ENCODE measurements at regions not wholly inside any gene's neighbourhood (a gene's known extent, or its start where the extent isn't known, plus 50 kb on each side); places are given as distances from the start of the nearest gene placed in this dataset.

DNA sequence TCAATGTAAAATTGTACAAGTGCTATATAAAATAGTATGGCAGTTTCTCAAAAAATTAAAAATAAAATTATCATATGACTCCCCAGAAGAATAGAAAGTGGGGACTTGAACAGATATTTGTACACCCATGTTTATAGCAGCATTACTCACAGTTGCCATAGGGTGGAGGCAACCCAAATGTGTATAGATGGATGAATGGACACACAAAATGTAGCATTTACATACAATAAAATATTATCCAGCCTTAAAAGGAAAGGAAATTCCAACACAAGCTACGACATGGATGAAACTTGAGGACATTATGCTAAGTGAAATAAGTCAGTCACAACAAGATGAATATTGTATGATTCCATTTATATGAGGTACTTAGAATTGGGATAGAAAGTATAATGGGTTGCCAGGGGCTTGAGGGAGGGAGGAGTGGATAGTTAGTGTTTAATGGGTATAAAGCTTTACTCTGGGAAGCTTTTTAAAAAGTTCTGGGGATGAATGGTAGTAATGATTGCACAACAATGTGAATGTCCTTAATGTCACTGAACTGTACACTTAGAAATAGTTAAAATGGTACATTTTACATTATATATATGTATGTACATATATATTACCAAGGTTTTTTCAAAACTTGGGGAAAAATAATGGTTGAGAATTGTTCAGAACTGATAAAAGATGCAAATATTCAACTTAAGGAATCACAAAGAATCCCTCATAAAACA, 53.0 kb upstream of the ADORA3 start:
- DNase-seq = peak; percentile 13 to 20

DNA sequence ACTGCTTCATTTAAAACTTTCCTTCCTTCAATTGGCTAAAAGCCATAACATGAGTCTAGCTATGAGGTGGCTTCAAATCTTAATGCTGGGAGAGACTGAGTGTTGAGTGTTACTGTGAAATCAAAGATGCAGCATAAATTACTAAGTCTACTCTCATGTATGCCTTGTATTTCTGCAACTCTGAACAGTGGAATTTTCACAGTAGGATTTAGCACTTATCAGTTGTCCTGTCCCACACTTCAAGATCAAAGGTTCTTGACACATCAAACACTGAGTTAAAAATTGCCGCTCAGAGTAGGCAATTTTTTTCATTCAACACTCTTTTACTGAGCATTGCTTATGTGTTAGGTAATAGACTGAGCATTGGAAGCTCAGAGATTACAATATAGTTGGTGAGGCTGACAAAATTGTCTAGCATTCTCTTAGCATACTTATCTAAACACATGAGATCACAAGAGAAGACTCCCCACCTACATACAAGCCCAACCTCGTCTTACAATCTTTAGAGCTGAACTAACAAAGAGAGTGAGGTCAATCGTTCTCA, 56.4 kb upstream of the ADORA3 start:
- DNase-seq = no peak
- no peak for TF ChIP-seq GATA1 (IDR thresholded peaks at IDR 0.05; ENCODE audit: low read depth, low read length)
- no peak for TF ChIP-seq POLR2A (IDR thresholded peaks at IDR 0.05; ENCODE audit: low read length)

More for the DNA sequence above, 53.0 kb upstream of the ADORA3 start:
- no peak for TF ChIP-seq GATA1 (IDR thresholded peaks at IDR 0.05; ENCODE audit: low read depth, low read length)
- TF ChIP-seq POLR2A (IDR thresholded peaks at IDR 0.05; ENCODE audit: low read length) = no peak

DNA sequence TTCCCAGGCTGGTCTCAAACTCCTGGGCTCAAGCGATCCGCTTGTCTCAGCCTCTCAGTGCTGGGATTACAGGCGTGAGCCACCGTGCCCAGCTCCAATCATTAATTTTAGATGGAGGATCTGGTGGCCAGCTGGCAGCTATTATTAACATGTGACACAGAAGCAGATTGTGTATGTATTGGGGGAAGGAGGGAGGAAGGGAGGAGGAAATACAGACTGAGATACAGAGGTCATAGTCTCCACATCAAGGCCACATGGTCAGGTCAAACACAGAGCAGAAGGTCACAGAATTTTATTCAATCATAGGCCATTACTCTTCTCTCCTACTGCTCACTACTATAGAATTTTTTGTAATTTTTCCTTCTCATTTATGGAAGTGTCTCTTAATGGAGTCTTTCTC, 57.9 kb upstream of the ADORA3 start:
- DNase-seq = no peak
- TF ChIP-seq GATA1 (IDR thresholded peaks at IDR 0.05; ENCODE audit: low read depth, low read length) (no peak), POLR2A (IDR thresholded peaks at IDR 0.05; ENCODE audit: low read length) (no peak)

DNA sequence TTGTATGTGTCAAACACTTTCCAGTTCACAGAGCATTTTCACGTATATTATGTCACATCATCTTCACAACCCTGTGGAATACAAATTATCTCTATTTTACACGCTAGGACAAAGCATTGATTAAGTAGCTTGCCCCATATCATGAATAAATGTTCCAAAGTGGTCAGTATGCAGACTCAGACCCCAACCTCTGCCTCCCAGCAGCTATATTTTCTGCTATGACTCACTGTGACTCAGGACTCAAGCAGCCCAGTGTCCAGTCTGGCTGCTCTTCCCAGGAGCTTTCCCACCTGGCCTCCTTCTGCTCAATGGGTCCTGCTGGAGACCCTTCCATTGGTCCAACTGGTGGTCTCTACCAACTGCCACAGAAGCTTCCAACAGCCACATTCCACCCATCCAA, 56.0 kb upstream of the RAP1A start:
- no peak for TF ChIP-seq GATA1 (IDR thresholded peaks at IDR 0.05; ENCODE audit: low read depth, low read length)
- TF ChIP-seq POLR2A (IDR thresholded peaks at IDR 0.05; ENCODE audit: low read length) = no peak
- no peak for DNase-seq

DNA sequence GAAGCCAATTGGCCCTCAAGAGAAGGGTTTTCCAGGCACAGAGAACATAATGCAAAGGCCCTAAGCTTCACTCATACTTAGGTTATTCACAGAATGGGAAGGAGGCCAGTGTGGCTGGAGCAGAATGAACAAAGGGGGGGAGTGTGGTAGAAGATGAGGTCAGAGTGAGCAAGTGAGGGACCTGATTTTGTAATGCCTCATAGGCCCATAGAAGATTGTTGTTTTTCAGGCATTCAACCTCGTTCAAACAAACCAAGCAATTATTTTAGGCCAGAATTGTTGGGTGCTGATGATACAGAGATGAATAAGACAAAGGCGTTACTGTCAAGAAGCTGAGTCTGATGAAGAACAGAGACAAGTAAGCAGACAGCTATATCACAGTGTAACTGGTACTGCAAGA, 54.5 kb upstream of the RAP1A start:
- DNase-seq = no peak
- TF ChIP-seq POLR2A (IDR thresholded peaks at IDR 0.05; ENCODE audit: low read length) = no peak

DNA sequence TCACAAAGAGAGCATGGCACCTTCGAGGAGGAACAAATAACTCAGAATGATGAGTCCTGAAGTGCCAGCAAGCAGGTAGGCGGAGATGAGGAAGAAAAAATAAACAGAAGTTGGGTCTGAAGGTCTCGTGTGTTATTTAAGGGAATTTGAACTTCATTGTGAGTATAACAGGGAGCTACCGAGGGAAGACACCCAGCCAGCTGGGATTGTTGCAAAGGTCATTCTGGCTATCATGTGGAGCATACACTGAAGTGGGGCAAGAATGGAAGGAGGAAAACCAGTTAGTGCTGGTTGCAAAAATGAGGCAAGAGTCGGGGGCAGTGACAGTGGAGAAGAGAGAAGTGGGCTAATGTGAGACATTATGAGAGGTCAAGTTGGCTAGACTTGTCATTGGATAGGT, 53.6 kb upstream of the RAP1A start:
- TF ChIP-seq POLR2A (IDR thresholded peaks at IDR 0.05; ENCODE audit: low read length) = no peak
- no peak for TF ChIP-seq GATA1 (IDR thresholded peaks at IDR 0.05; ENCODE audit: low read depth, low read length)
- no peak for DNase-seq

DNA sequence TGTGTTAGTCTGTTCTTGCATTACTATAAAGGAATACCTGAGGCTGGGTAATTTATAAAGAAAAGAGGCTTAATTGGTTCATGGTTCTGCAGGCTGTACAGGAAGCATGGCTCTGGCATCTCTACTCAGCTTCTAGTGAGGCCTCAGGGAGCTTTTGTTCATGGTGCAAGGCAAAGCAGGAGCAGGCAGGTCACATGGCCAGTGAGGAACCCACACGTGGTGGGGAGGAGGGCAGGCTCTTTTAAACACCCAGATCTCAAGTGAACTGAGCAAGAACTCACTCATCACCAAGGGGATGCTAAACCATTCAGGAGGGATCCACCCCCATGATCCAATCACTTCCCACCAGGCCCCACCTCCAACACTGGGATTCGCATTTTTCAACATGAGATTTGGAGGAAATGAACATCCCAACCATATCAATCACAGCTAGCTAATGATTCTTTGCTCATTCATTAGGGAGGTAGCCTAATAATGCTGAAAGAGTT, 51.4 kb upstream of the RAP1A start:
- DNase-seq = no peak
- TF ChIP-seq POLR2A (IDR thresholded peaks at IDR 0.05; ENCODE audit: low read length) (no peak), GATA1 (IDR thresholded peaks at IDR 0.05; ENCODE audit: low read depth, low read length) (no peak)
